ENCODE measurements at regions not wholly inside any gene's neighbourhood (a gene's known extent, or its start where the extent isn't known, plus 50 kb on each side); places are given as distances from the start of the nearest gene placed in this dataset.

- no peak overlapping the region for H3K9ac ChIP-seq
- TF ChIP-seq CTCF (conservative IDR thresholded peaks at IDR 0.05; ENCODE audit: low read depth, low read length) = no peak
- no peaks in the 10 kb centered on the region for H3K4me1 ChIP-seq (ENCODE audit: low read depth, poor library complexity, severe bottlenecking)
- no peaks in the 10 kb centered on the region for H3K27me3 ChIP-seq (ENCODE audit: insufficient read depth, low read depth)
- no peak overlapping the region for H2AFZ ChIP-seq (ENCODE audit: low read depth)
- no peaks in the 10 kb centered on the region for H4K20me1 ChIP-seq (ENCODE audit: insufficient read depth)
- H3K27ac ChIP-seq = no peak overlapping the region
- no peaks in the 10 kb centered on the region for H3K36me3 ChIP-seq (ENCODE audit: insufficient read depth)
- no peak overlapping the region for H3K4me2 ChIP-seq
- H3K4me3 ChIP-seq (IDR thresholded peaks at IDR 0.05; ENCODE audit: insufficient read depth, low read depth, low read length) = no peak overlapping the region
- H3K79me2 ChIP-seq (ENCODE audit: insufficient read depth, low read depth) = no peaks in the 10 kb centered on the region
These were observed 127.9 kb upstream of the NXT1 start for GRCh38 chr20:23222531-23223200.

GRCh38 chr20:23217023-23217422 lies 130.9 kb upstream of the CD93 start:
- Histone ChIP-seq H3K4me3 (IDR thresholded peaks at IDR 0.05; ENCODE audit: insufficient read depth, low read depth, low read length) (no peak overlapping the region), H3K36me3 (ENCODE audit: insufficient read depth) (no peaks in the 10 kb centered on the region), H3K79me2 (ENCODE audit: insufficient read depth, low read depth) (no peaks in the 10 kb centered on the region), H4K20me1 (ENCODE audit: insufficient read depth) (no peaks in the 10 kb centered on the region), H3K4me1 (ENCODE audit: low read depth, poor library complexity, severe bottlenecking) (no peaks in the 10 kb centered on the region), H2AFZ (ENCODE audit: low read depth) (no peak overlapping the region), H3K27me3 (ENCODE audit: insufficient read depth, low read depth) (no peaks in the 10 kb centered on the region), H3K9ac (no peak overlapping the region), H3K4me2 (no peak overlapping the region), H3K27ac (no peak overlapping the region)
- no peak for TF ChIP-seq CTCF (conservative IDR thresholded peaks at IDR 0.05; ENCODE audit: low read depth, low read length)

- TF ChIP-seq CTCF (conservative IDR thresholded peaks at IDR 0.05; ENCODE audit: low read depth, low read length) = no peak
These were observed 129.3 kb upstream of the CD93 start for GRCh38 chr20:23215344-23215995.

GRCh38 chr20:23214903-23215302 lies 128.8 kb upstream of the CD93 start:
- Histone ChIP-seq H3K4me2 (no peak overlapping the region), H2AFZ (ENCODE audit: low read depth) (no peak overlapping the region), H4K20me1 (ENCODE audit: insufficient read depth) (no peaks in the 10 kb centered on the region), H3K79me2 (ENCODE audit: insufficient read depth, low read depth) (no peaks in the 10 kb centered on the region), H3K27me3 (ENCODE audit: insufficient read depth, low read depth) (no peaks in the 10 kb centered on the region), H3K36me3 (ENCODE audit: insufficient read depth) (no peaks in the 10 kb centered on the region), H3K4me1 (ENCODE audit: low read depth, poor library complexity, severe bottlenecking) (no peaks in the 10 kb centered on the region), H3K27ac (no peak overlapping the region), H3K9ac (no peak overlapping the region), H3K4me3 (IDR thresholded peaks at IDR 0.05; ENCODE audit: insufficient read depth, low read depth, low read length) (no peak overlapping the region)
- TF ChIP-seq CTCF (conservative IDR thresholded peaks at IDR 0.05; ENCODE audit: low read depth, low read length) = no peak

More at GRCh38 chr20:23215344-23215995, 129.3 kb upstream of the CD93 start:
- no peak overlapping the region for H3K4me3 ChIP-seq (IDR thresholded peaks at IDR 0.05; ENCODE audit: insufficient read depth, low read depth, low read length)
- no peak overlapping the region for H3K9ac ChIP-seq
- H3K4me1 ChIP-seq (ENCODE audit: low read depth, poor library complexity, severe bottlenecking) = no peaks in the 10 kb centered on the region
- H3K36me3 ChIP-seq (ENCODE audit: insufficient read depth) = no peaks in the 10 kb centered on the region
- no peak overlapping the region for H3K4me2 ChIP-seq
- H3K79me2 ChIP-seq (ENCODE audit: insufficient read depth, low read depth) = no peaks in the 10 kb centered on the region
- H2AFZ ChIP-seq (ENCODE audit: low read depth) = no peak overlapping the region
- H3K27ac ChIP-seq = no peak overlapping the region
- H3K27me3 ChIP-seq (ENCODE audit: insufficient read depth, low read depth) = no peaks in the 10 kb centered on the region
- H4K20me1 ChIP-seq (ENCODE audit: insufficient read depth) = no peaks in the 10 kb centered on the region

All from KMS-11 (cell line).